GM21528 (cell line): ENCODE measurements at regions not wholly inside any gene's neighbourhood (a gene's known extent, or its start where the extent isn't known, plus 50 kb on each side); places are given as distances from the start of the nearest gene placed in this dataset.

ENCODE experiments used
- ATAC-seq: cut with Tn5 transposase; IDR thresholded peaks from one replicate; pipeline ENCODE4 v1.9.1; 2021; ENCODE audit warnings: mild to moderate bottlenecking, moderate library complexity; ENCODE audit not compliant: unreplicated experiment, low FRiP score

DNA sequence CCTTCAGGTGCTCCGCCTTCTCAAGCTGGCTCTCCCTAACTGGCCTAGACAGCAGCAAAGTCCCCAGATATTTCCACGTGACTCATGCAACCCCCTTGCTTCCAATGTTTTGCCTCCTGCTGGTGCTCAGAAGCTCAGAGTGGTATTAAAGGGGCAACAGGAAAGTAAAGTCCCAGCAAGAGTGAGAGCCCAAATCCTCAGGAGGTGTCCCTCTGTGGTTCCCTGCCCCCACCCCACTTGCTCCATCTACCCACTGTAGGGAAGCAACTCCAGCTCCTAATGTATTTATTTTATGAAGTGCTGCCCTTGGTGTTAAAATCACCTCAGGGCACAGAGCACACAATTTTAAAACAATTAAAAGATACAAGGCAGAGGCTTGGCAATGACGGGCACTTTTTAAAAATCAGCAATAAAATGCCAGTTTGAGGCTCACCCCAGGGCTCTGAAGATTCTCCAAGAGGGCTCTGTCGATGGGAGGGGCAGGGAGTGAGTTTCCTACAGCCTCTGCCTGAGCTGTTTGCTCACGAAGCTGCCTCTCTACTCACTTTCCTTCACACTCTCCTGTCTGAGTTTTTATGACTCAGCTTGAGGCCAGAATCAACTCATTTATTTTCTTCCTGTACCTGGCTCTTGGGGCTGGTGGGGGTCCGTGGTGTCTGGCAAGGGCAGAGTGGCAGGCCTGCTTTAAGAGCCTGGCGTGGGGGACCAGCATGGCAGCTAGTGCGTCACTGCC lies 81.9 kb upstream of the MAX start:
- no peak for ATAC-seq

DNA sequence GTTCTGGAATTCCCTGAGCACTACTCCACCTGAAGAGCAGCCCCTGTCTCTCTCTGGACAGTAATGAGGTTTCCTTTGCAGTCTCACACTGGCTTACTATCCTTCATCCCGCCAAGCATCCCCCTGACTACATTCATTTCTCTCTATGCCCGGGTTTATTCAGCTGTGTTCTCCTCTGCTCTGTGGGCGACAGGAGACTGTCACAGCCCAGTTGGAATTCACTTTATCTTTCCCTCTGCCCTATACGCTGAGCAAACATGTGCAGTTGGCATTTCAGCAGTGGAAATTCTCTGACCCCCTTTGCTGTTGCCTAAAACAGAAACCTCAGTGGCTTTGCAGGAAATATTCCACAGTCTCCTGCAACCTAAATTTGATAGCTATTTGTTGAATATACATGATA lies 83.5 kb upstream of the MAX start:
- no peak for ATAC-seq

- no peak for ATAC-seq
Observed at GRCh38 chr14:65186951-65187350, 84.6 kb upstream of the MAX start.

DNA sequence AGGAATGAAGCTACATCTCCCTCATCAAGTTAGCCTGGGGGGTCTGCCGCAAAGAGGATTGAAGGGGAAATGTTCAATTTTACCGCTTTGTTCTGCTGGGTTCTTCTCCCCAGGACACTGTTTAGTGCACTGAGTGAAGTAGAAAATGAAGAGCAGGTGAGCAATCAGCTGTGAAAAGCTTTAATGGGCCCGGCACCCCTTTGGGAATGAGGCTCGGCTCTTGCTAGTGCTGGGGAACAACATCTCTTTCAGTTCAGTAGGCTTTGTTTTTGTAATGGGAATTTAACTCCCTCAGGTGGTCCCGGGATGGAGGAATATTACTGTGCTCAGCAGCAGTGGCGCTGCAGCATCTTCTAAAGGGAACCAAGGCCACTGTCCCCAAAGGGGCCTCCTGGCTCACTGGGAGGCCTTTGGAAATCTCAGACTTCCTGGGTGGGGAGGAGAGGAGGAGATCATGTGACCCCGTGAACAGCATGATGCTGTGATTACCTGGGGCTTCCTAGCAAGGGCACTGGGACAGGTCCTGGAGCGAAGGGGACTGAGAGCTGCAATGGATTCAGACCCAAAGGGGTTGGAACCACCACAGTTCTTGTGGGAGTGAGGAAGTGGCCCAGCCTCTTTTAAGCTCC lies 85.2 kb upstream of the MAX start:
- no peak for ATAC-seq

DNA sequence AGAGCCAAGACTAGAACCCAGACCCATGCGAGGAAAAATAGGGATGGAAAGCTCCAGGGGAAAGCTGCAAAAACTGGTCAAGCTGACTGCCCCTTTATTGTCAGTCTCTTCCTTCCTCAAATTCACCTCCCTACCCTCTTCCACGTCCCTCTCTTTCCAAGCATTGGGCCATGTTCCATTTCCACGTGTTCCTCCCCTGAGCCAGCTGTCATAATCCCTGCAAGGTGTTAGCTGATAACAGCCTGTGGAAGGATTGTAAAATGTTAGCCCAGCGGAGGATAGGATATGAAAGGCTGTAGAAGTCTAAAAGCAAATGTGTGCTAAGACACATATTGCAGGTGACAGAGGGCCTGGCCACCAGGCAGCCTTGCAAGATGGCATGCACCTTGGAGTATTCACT lies 88.0 kb upstream of the MAX start:
- no peak for ATAC-seq

- ATAC-seq, result no peak
Observed at GRCh38 chr14:65191716-65192115, 89.4 kb upstream of the MAX start.

DNA sequence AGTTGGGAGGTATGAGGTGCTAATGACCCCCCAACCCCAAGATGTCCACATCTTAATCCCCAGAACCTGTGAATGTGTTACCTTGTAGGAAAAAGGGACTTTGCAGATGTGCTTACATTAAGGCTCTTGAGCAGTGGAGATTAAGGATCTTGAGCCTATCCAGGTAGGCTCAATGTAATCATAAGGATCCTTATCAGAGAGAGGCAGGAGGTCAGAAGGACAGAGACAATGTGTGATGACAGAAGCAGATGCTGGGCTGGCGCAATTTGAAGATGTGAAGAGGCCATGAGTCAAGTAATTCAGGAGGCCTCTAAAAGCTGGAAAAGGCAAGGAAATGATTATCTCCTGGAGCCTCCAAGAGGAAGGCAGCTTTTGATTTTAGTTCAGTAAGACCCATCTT lies 90.4 kb upstream of the MAX start:
- no peak for ATAC-seq

GRCh38 chr14:65193916-65194590 lies 91.7 kb upstream of the MAX start:
- ATAC-seq, result no peak

- peak; percentile 87 for ATAC-seq
Observed at GRCh38 chr14:65195042-65195719, 92.9 kb upstream of the MAX start.

DNA sequence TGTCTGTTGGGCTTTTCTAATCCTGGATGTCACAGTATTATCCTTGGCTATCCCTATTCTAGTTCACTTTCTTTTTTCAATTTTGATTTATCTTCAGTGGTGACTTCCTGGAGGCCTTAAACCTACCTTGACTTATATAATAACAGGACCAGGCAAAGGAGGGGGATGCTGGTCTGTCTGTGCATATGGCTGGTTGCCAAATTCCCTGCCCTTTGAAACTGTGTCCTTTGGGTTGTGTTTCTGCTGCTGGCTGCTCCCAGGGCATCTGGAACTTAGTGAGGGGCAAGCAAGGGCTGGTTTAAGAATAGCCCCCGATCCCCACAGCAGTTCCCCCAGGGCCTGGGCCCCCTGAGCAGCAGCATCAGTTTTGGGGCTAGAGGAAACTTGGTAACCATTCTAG lies 96.0 kb upstream of the MAX start:
- ATAC-seq, result no peak

GRCh38 chr14:65200454-65200853 lies 98.1 kb upstream of the MAX start:
- ATAC-seq, result no peak

DNA sequence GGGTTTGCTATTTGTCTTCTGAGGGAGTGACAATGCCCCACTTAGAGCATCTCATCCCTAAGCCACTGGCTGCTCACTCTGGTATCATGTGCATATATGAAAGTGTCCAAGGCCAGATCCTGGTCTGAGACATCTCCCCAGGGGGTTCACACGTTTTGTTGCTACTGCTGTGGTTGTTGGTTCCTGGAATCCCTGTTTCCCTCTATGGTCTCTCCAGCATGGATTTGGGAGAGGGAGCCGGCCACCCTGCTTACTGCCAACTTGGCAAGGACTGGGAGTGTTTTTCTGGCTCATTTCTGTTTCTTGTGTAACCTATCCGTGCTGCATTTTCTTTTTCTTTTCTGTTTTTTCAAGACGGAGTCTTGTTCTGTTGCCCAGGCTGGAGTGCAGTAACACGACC lies 101.3 kb upstream of the MAX start:
- no peak for ATAC-seq

- ATAC-seq, result no peak
Observed at GRCh38 chr14:65204056-65204455, 101.7 kb upstream of the MAX start.

DNA sequence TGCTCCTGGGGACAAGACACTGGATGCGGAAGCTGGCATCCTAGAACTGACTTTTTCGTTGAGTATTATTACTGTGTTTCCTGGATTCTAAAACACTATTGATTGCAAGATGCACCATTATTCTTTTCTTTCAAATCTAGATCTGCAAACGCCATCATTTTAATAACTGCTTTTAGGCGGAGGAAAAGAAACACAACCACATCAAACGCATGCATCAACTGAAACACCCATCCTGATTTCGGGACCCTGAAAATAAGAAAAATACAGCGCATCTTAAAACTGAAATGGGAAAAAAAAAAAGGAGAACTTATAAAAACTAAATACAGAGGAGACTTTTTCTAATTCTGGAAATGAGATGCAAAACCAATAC lies 103.7 kb upstream of the MAX start:
- ATAC-seq, result peak; percentile 0

DNA sequence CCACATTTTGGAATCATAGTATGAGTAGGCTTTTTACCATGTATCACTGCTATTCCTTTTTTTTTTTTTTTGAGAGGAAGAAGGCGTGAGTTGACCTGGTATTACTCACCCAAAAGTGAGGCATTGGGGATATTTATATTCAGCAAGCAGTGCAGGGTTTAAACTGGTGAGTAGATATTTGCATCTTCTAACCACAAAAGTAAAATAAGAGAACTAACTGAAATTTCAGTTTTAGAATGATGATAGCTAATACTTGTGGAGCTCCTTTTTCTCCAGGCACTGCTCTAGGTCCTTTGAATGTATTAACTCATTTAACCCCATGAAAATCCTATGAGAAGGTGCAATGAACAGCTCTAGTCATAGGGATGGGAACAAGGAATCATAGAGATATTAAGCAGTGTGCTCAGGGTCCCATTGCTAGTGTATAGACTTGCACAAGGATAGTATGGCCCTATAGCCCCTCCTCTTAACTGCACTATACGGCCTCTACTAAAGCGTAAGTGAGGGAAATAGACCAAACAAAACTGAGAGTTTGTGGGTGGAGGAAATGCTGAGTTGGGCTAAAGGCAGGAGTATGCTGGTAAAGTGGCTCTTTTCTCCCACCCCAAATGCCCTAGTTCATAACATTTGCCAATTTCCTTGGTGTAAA lies 104.3 kb upstream of the MAX start:
- ATAC-seq, result peak; percentile 60

GRCh38 chr14:65208548-65208947 lies 106.2 kb upstream of the MAX start:
- ATAC-seq, result no peak

DNA sequence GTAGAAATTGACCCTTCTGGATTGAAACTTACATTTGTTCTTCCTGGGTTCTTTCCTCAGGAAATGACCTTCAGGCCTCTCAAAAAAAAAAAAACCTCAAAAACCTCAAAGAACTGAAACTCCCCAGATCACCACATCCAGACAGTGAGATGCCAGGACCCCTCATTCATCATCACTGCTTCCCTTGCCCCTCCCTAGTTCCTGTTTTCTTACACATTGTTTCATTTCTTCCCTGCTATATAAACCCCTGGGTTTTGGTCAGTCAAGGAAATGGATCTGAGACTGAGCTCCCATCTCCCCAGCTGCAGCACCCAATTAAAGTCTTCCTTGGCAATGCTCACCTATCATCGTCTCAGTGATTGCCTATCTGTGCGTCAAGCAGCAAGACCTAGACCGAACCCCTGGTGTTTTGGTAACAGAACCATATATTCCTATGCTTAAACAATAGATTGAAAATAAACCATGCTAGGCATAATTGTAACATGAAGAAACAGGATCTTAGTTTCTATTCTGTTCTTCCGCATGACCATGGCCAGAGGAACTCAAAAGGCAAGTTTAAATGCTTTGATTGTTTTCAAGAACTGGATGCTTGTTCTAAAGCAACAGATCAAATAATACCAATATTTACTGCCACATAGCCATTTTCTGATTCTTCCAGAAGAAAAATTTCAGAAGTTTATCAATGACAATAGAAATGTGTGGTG lies 108.0 kb upstream of the MAX start:
- no peak for ATAC-seq

DNA sequence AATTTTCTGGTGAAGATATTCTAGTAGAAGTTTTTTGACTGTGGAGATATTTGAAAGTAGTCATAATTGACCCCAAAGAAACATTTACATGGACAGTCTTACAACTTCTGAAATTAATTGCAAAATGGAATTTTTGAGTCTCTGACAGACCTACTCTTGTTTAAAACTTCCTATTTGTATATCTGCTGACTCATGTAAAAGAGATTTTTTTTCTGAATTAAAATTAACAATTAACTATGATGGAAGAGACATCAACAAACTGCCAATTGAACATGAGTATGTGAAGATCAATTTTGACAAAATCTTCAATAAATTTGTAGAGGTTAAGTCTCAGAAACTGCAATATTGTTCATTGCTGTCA lies 108.5 kb upstream of the MAX start:
- no peak for ATAC-seq

DNA sequence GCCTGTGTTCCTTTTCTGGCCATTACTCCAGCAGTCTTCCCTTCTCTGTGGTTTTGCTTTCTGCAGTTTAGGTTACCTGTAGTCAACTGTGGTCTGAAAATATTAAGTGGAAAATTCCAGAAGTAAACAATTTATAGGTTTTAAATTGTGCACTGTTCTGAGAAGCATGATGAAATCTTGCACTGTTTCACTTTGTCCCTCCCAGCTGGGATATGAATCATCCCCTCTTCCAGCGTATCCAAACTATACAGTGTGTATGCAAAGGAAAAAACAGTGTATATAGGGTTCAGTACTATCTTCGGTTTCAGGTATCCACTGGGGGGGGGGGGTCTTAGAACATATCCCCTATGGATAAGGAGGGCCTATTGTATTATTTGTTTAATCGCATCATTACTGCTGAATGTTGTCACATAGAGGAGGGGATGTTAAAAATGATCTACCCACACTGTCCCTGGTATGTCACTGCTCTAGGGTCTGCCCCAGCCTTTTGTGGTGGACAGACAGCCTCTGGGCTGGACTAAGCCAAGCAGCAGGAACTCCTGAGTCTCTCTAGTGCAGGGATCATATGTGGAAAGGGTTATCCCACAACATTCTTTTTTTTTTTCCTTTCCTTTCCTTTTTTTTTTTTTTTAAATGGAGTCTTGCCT lies 109.1 kb upstream of the MAX start:
- no peak for ATAC-seq

GRCh38 chr14:65213316-65213715 lies 111.0 kb upstream of the MAX start:
- ATAC-seq, result no peak
